ENCODE measurements at regions not wholly inside any gene's neighbourhood (a gene's known extent, or its start where the extent isn't known, plus 50 kb on each side); places are given as distances from the start of the nearest gene placed in this dataset.

DNA sequence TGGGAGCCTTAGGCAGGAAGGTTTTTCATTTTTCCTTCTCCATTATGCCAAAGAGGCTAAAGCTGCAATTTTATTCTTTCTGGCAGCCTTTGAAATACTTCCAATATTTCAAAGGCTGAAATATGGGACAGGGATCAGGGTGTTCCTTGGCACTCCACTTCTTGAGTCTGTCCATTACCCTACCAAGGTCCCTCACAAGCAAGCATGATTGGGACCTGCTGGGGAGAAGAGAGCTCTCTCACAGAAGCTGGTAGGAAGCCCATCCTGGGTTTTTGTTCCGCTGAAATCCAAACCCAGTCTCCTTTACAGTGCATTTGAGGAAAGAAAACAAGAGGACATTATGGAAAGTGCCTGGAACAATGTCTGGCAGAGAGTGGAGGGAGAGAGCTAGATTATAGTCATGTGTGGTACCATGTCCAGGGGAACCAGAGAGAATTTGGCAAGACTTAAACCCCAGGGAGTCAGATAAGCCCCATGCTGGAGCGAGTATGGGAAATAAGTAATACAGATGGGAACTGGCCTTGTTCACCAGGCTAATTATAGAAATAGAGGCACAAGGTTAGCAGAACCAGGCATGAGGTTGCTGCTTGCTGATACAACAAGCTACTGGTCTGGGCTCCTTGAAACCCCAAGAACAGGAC lies 104.7 kb downstream of the LSM5 start:
- ATAC-seq (ENCODE audit: low FRiP score) = no peak

DNA sequence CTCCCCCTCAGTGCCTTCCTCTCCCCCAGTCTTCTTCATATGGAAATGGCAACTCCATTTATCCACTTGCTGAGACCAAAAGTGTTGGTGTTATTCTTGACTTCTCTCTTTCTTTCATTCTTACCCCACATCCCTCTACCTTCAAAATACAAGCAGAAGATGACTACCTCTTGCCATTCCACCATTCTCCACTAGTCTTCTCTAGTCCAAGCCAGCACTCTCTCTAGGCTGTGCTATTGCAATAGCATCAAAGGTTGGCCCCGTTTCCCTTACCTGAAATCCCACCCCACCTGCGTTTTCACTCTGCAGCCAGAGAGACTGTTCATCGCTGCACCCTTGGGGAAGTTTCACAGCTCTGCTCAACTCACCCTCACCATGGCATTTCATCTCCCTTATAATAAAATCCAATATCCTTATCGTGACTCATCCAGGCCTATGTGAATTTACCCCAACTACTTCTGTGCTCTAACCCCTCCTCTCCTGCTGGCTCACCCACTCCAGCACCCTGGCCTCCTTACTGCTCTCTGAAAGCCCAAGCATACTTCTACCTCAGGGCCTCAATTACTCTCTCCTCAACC lies 109.1 kb downstream of the LSM5 start:
- DNase-seq (ENCODE audit: low spot score) (no peak), ATAC-seq (ENCODE audit: low FRiP score) (no peak)
- TF ChIP-seq, protein P1, sequence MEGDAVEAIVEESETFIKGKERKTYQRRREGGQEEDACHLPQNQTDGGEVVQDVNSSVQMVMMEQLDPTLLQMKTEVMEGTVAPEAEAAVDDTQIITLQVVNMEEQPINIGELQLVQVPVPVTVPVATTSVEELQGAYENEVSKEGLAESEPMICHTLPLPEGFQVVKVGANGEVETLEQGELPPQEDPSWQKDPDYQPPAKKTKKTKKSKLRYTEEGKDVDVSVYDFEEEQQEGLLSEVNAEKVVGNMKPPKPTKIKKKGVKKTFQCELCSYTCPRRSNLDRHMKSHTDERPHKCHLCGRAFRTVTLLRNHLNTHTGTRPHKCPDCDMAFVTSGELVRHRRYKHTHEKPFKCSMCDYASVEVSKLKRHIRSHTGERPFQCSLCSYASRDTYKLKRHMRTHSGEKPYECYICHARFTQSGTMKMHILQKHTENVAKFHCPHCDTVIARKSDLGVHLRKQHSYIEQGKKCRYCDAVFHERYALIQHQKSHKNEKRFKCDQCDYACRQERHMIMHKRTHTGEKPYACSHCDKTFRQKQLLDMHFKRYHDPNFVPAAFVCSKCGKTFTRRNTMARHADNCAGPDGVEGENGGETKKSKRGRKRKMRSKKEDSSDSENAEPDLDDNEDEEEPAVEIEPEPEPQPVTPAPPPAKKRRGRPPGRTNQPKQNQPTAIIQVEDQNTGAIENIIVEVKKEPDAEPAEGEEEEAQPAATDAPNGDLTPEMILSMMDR (IDR thresholded peaks at IDR 0.05) = no peak

More for the DNA sequence above, 104.7 kb downstream of the LSM5 start:
- TF ChIP-seq, protein P1 (IDR thresholded peaks at IDR 0.05) = no peak
- DNase-seq (ENCODE audit: low spot score) = no peak

DNA sequence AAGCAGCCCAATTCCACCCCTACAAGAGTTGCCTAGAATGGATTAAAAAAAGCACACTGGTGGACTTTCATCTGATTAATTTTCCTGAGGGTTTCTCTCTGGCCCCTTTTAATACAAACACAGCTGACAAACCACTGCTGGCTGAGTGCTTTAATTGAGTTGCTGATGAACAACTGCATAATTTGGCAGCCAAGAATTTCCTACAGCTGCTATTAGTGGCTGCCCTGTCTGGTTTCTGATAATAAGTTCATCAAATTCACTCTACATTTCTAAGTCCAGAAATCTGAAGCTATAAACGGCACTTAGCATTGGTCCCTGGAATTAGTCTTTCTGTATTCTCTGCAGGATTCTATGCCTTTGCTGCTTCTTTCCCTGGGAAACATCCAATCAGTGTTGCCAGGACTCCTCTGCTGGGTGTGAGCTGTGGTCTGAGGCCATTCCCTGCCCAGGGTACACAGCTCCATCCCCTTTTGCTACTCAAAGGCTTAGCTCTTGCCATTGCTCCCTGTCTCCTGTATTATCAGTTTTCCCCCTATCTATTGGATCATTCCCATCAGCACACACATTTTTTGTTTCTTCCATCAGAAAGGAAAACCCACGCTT lies 110.6 kb downstream of the LSM5 start:
- no peak for ATAC-seq (ENCODE audit: low FRiP score)
- TF ChIP-seq, protein P1 (IDR thresholded peaks at IDR 0.05) = no peak

DNA sequence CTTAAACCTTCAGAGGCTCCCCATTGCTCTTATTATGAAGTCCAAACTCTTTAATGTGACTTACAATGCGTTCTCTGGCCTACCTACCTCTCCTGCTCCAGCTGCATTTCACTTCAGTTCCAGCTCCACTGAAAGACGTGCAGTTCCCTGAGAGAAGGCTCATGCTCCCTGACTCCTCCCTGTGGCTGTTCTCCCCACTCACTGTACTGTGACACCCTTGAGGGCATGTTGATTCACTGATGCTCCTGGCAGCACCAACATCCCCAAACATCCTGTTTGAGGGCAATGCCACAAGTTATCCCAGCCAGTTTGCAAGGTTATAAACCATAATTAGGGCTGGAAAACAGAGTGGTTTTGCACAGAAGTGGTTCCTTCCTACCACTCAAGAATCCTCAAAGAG lies 111.2 kb downstream of the LSM5 start:
- DNase-seq (ENCODE audit: low spot score) (no peak), ATAC-seq (ENCODE audit: low FRiP score) (no peak)
- TF ChIP-seq, protein P1 (IDR thresholded peaks at IDR 0.05) = no peak

More for the DNA sequence above, 110.6 kb downstream of the LSM5 start:
- DNase-seq (ENCODE audit: low spot score) = no peak

DNA sequence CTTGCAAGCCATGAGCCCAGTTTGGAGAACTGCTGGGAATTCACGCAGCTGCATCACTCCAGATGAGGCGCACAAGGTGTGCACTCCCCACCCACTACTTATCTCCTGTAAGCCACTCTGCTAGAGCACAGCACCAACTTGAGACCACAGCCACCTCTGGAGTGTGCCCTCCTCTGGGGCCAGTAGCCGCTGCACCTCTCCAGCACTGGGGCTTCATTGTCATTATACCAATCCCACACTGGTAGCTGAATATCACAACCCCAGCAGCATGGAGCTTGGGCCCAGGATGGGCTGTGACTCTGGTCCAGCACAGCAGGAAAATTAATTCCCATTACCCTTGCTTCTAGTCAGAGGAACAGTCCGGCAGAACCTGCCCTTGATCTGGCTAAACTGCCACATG lies 125.6 kb downstream of the LSM5 start:
- TF ChIP-seq, protein P1 (IDR thresholded peaks at IDR 0.05) = no peak
- DNase-seq (ENCODE audit: low spot score) = no peak

DNA sequence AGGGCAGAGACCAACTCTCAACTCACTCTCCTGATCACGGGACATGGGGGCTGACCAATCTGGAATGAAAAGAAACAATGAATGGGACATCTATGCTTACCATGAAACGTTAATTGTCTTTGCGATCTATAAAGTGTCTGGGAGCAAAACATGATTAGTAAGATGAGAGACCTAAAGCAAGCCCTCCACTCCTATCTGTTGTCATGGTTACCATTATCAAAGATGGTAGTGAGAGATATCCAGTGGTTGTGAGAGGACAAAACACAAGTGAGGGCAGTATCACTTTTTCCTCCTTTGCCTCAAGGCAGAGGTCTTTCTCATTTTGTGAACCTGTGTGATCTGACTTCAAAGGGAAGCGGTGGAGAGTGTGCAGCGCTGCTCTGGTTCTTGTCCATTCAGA lies 130.1 kb downstream of the LSM5 start:
- no peak for ATAC-seq (ENCODE audit: low FRiP score)

More for the DNA sequence above, 125.6 kb downstream of the LSM5 start:
- no peak for ATAC-seq (ENCODE audit: low FRiP score)

More for the DNA sequence above, 130.1 kb downstream of the LSM5 start:
- TF ChIP-seq, protein P1 (IDR thresholded peaks at IDR 0.05) = no peak
- DNase-seq (ENCODE audit: low spot score) = no peak

Data from omental fat pad (tissue), 3 donors.